ENCODE measurements at regions not wholly inside any gene's neighbourhood (a gene's known extent, or its start where the extent isn't known, plus 50 kb on each side); places are given as distances from the start of the nearest gene placed in this dataset.

GRCh38 chr15:53208751-53209150, 418.6 kb upstream of the ONECUT1 start:
- H3K27me3 ChIP-seq (ENCODE audit: insufficient read depth, low read length), result no peaks in the 10 kb centered on the region
- H3K9ac ChIP-seq (ENCODE audit: low read length), result no peak overlapping the region

GRCh38 chr15:53203454-53203853, 413.3 kb upstream of the ONECUT1 start:
- no peaks in the 10 kb centered on the region for H3K27me3 ChIP-seq (ENCODE audit: insufficient read depth, low read length)
- H3F3A ChIP-seq (ENCODE audit: insufficient read depth, low read length), result no peaks in the 10 kb centered on the region
- H3K4me3 ChIP-seq (ENCODE audit: low read depth, low read length, poor library complexity, severe bottlenecking), result no peak overlapping the region
- H3K9ac ChIP-seq (ENCODE audit: low read length), result no peak overlapping the region
- no peaks in the 10 kb centered on the region for H3K9me3 ChIP-seq (ENCODE audit: low read length)
- H3K4me1 ChIP-seq (ENCODE audit: insufficient read depth, low read length, severe bottlenecking), result no peaks in the 10 kb centered on the region
- no peak overlapping the region for H3K4me2 ChIP-seq (ENCODE audit: low read length)
- no peaks in the 10 kb centered on the region for H3K79me2 ChIP-seq (ENCODE audit: insufficient read depth, low read length)
- no peak overlapping the region for H2AFZ ChIP-seq (ENCODE audit: low read length)
- H3K27ac ChIP-seq (ENCODE audit: low read depth, low read length, poor library complexity, severe bottlenecking), result no peak overlapping the region
- TF ChIP-seq EZH2 (IDR thresholded peaks at IDR 0.05; ENCODE audit: borderline replicate concordance, low read length) (no peak), CTCF (IDR thresholded peaks at IDR 0.05; ENCODE audit: low read length) (no peak)
- no peaks in the 10 kb centered on the region for H4K20me1 ChIP-seq (ENCODE audit: insufficient read depth, low read length)
- no peaks in the 10 kb centered on the region for H3K9me2 ChIP-seq (ENCODE audit: low read depth, low read length)
- no peaks in the 10 kb centered on the region for H3K36me3 ChIP-seq (ENCODE audit: insufficient read depth, low read length)

More at GRCh38 chr15:53208751-53209150, 418.6 kb upstream of the ONECUT1 start:
- no peak for TF ChIP-seq EZH2 (IDR thresholded peaks at IDR 0.05; ENCODE audit: borderline replicate concordance, low read length)
- no peak for TF ChIP-seq CTCF (IDR thresholded peaks at IDR 0.05; ENCODE audit: low read length)
- Histone ChIP-seq H4K20me1 (ENCODE audit: insufficient read depth, low read length) (no peaks in the 10 kb centered on the region), H3F3A (ENCODE audit: insufficient read depth, low read length) (no peaks in the 10 kb centered on the region), H3K4me2 (ENCODE audit: low read length) (no peak overlapping the region), H3K4me3 (ENCODE audit: low read depth, low read length, poor library complexity, severe bottlenecking) (no peak overlapping the region), H3K4me1 (ENCODE audit: insufficient read depth, low read length, severe bottlenecking) (no peaks in the 10 kb centered on the region), H2AFZ (ENCODE audit: low read length) (no peak overlapping the region), H3K36me3 (ENCODE audit: insufficient read depth, low read length) (no peaks in the 10 kb centered on the region), H3K9me2 (ENCODE audit: low read depth, low read length) (no peaks in the 10 kb centered on the region), H3K79me2 (ENCODE audit: insufficient read depth, low read length) (no peaks in the 10 kb centered on the region), H3K9me3 (ENCODE audit: low read length) (no peaks in the 10 kb centered on the region), H3K27ac (ENCODE audit: low read depth, low read length, poor library complexity, severe bottlenecking) (no peak overlapping the region)

- no peaks in the 10 kb centered on the region for H3K79me2 ChIP-seq (ENCODE audit: insufficient read depth, low read length)
- no peak overlapping the region for H2AFZ ChIP-seq (ENCODE audit: low read length)
- no peaks in the 10 kb centered on the region for H3K36me3 ChIP-seq (ENCODE audit: insufficient read depth, low read length)
- no peaks in the 10 kb centered on the region for H3K27me3 ChIP-seq (ENCODE audit: insufficient read depth, low read length)
- no peaks in the 10 kb centered on the region for H3K9me2 ChIP-seq (ENCODE audit: low read depth, low read length)
- no peaks in the 10 kb centered on the region for H4K20me1 ChIP-seq (ENCODE audit: insufficient read depth, low read length)
- H3K27ac ChIP-seq (ENCODE audit: low read depth, low read length, poor library complexity, severe bottlenecking), result no peak overlapping the region
- no peak overlapping the region for H3K4me3 ChIP-seq (ENCODE audit: low read depth, low read length, poor library complexity, severe bottlenecking)
- H3K9ac ChIP-seq (ENCODE audit: low read length), result no peak overlapping the region
- H3K4me1 ChIP-seq (ENCODE audit: insufficient read depth, low read length, severe bottlenecking), result no peaks in the 10 kb centered on the region
- no peaks in the 10 kb centered on the region for H3F3A ChIP-seq (ENCODE audit: insufficient read depth, low read length)
- H3K9me3 ChIP-seq (ENCODE audit: low read length), result no peaks in the 10 kb centered on the region
- TF ChIP-seq CTCF (IDR thresholded peaks at IDR 0.05; ENCODE audit: low read length), result no peak
- TF ChIP-seq EZH2 (IDR thresholded peaks at IDR 0.05; ENCODE audit: borderline replicate concordance, low read length), result no peak
- no peak overlapping the region for H3K4me2 ChIP-seq (ENCODE audit: low read length)
Measured at GRCh38 chr15:53202876-53203275, 412.7 kb upstream of the ONECUT1 start.

All from OCI-LY1 (cell line).